Activated naive CD8-positive, alpha-beta T cell treated with anti-CD3 and anti-CD28 coated beads, Interleukin-2, amount 10 ng/mL, durations not matched to agents 7 days and 5 days (primary cell): ENCODE measurements at regions not wholly inside any gene's neighbourhood (a gene's known extent, or its start where the extent isn't known, plus 50 kb on each side); places are given as distances from the start of the nearest gene placed in this dataset.

Experiments
- ATAC-seq: fragments of 150-1000 bp; cut with Tn5 transposase; one replicate; pipeline ENCODE4 v1.10.0; 2021; ENCODE audit warnings: low read depth, moderate library complexity
- POLR2A ChIA-PET: fragments of 350-600 bp; sonication (Branson Sonifier 250); formaldehyde crosslinking; loops from one replicate; lab custom pipeline; 2021; ENCODE audit warnings: antibody characterized with exemption; lab: Charles Lee
- DNase-seq: peaks from one replicate; pipeline ENCODE4 v3.0.0; 2021
- H3K27ac Mint-ChIP-seq: one replicate; pipeline ENCODE4 v1.8.0; 2022; ENCODE audit warnings: mild to moderate bottlenecking, mixed read lengths
- H3K27me3 Mint-ChIP-seq: one replicate; pipeline ENCODE4 v1.8.0; 2022; ENCODE audit warnings: mild to moderate bottlenecking, moderate library complexity, mixed read lengths
- H3K36me3 Mint-ChIP-seq: one replicate; pipeline ENCODE4 v1.8.0; 2021; ENCODE audit warnings: mild to moderate bottlenecking, mixed read lengths
- H3K4me1 Mint-ChIP-seq: one replicate; pipeline ENCODE4 v1.8.0; 2021; ENCODE audit warnings: mixed read lengths
- H3K4me3 Mint-ChIP-seq: one replicate; pipeline ENCODE4 v1.8.0; 2022; ENCODE audit warnings: mild to moderate bottlenecking, moderate library complexity, mixed read lengths
- H3K9me3 Mint-ChIP-seq: one replicate; pipeline ENCODE4 v1.8.0; 2021; ENCODE audit warnings: mixed read lengths

DNA sequence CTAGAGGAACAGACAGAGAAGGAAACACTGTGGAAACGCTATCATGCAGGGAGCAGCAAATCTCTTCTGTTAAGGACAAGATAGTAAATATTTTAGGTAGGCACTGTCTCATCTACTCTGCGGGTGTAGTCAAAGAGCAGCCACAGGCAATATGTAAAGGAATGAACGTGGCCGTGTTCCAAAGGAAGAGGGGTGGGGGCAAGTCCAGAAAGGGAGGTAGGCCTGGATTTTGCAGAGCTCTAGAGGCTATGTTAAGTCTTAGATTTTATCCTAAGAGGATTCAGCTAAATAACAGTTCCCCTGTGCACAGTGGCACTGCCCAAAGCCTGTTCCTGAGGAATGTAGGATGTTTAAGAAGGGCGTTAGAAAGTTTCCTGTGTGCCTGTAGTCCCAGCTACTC, 161.6 kb downstream of the ACTL7B start:
- Mint-ChIP-seq H3K4me1 (no peaks in the 10 kb centered on the region), H3K36me3 (no peaks in the 10 kb centered on the region)

DNA sequence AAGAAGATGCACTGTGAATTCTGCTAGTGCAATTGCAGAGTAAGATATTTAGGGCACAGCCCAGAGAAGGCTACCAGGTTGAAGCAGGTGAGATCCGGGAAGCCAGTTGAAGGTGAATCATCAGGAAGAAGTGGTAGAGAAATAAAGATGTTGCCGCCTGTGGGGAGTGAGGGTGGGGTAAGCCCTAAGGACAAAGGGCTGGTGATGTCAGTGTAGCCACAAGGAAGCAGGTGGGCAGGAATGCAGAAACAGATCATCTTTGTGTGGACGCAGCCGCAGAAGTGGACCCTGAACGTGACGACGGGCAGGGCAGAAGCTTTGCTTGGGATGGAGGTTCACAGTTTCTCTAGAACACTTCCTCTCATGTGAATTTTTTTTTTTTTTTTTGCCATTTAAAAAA, 164.2 kb downstream of the ACTL7B start:
- Mint-ChIP-seq H3K27me3 (no peaks in the 10 kb centered on the region), H3K9me3 (peaks cover 13% of the 10 kb centered on the region), H3K4me3 (no peak overlapping the region), H3K27ac (no peak overlapping the region), H3K36me3 (no peaks in the 10 kb centered on the region), H3K4me1 (no peaks in the 10 kb centered on the region)
- POLR2A ChIA-PET: no interaction called here
- DNase-seq (no peak), ATAC-seq (no peak)

More for the DNA sequence above, 161.6 kb downstream of the ACTL7B start:
- Mint-ChIP-seq H3K9me3 (peaks cover 6% of the 10 kb centered on the region), H3K27me3 (no peaks in the 10 kb centered on the region), H3K4me3 (no peak overlapping the region), H3K27ac (no peak overlapping the region)
- POLR2A ChIA-PET: no interaction called here
- ATAC-seq (no peak), DNase-seq (no peak)

DNA sequence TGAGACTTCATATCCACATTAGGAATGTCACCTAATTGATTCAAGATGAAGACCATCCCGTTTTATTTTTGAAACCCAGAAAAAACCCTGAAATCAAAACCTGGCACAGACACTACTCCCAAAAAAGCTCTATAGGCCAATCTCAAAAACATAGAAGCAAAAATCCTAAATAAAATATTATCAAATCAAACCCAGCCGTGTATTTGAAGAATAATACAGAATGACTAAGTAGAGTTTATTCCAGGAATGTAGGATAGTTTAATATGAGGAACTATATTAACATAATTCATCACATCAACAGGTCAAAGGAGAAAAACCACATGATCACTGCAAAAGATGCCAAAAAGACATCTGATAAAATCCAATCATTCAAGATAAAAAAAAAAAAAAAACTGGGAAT, 167.1 kb downstream of the ACTL7B start:
- Mint-ChIP-seq H3K4me1 (no peaks in the 10 kb centered on the region), H3K27ac (no peak overlapping the region), H3K36me3 (no peaks in the 10 kb centered on the region), H3K4me3 (no peak overlapping the region), H3K9me3 (peaks cover 8% of the 10 kb centered on the region), H3K27me3 (no peaks in the 10 kb centered on the region)
- DNase-seq: no peak
- ATAC-seq: no peak
- POLR2A ChIA-PET: no interaction called here

DNA sequence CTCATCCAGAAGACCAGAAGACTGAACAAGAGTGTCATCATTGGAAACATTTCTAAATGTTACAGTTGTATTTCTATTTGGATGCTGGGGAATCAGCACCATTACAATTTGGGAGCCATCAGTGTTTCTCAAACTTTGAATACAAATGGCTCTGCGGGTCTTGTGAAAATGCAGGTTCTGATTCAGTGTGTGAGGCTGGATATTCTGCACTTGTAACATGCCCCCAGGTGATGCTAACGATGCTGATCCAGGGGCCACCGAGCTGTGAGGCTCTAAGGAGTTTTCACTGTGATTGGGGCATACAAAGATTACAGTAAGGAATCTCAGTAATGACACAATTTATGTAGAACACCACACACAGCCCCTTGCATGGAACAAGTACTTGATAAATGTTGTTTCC, 167.7 kb downstream of the ACTL7B start:
- H3K27ac Mint-ChIP-seq: no peak overlapping the region
- no peaks in the 10 kb centered on the region for H3K4me1 Mint-ChIP-seq
- H3K27me3 Mint-ChIP-seq: no peaks in the 10 kb centered on the region
- no peak for ATAC-seq
- POLR2A ChIA-PET: no interaction called here
- H3K36me3 Mint-ChIP-seq: no peaks in the 10 kb centered on the region
- peaks cover 8% of the 10 kb centered on the region for H3K9me3 Mint-ChIP-seq
- H3K4me3 Mint-ChIP-seq: no peak overlapping the region
- DNase-seq: no peak

DNA sequence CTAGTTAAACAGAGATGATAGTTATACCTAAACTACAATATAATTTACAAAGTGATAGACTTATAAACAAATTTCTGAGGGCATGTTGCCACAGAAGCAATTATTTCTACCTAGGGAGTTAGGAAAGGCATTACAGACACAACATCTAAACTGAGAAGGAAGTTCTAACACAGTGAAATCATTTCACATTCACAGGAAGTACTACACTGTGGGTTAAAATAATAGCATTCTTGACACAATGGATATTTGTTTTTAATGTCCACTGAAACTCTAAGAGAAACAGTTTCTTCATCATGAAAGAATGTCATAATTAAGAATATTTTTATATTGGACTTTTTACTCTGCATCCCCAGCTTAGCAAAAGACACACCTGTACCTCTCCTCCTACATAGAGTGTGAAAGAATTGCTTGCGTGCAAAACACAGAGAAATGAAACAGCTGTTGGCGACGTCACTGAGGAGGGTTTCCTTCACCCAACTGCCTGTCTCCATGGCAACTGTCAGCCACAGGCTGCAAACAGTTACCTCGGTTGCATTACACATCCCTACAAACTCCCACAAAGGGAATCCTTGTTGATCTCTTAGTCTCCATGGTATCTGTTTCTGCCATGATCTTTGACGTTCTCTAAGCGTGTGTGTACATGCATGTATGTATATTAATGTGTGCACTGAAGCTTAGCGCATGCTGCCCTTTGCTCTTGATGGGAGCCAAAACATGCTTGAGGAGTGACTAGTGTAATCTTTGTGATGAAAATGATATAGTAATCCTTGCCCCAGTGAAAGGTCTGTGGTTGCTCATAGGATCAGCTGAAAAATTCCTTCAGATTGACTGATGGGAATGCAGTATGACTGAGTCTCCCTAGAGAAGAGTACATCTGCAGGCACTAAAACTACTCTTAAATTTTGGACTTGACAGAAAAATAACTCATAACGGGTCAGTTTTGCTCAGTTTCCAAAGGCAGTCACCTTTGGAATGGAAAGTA, 168.5 kb downstream of the ACTL7B start:
- ATAC-seq (no peak), DNase-seq (no peak)
- Mint-ChIP-seq H3K27ac (no peak overlapping the region), H3K9me3 (peaks cover 8% of the 10 kb centered on the region), H3K4me3 (no peak overlapping the region), H3K27me3 (no peaks in the 10 kb centered on the region), H3K4me1 (no peaks in the 10 kb centered on the region), H3K36me3 (no peaks in the 10 kb centered on the region)
- POLR2A ChIA-PET: no interaction called here

DNA sequence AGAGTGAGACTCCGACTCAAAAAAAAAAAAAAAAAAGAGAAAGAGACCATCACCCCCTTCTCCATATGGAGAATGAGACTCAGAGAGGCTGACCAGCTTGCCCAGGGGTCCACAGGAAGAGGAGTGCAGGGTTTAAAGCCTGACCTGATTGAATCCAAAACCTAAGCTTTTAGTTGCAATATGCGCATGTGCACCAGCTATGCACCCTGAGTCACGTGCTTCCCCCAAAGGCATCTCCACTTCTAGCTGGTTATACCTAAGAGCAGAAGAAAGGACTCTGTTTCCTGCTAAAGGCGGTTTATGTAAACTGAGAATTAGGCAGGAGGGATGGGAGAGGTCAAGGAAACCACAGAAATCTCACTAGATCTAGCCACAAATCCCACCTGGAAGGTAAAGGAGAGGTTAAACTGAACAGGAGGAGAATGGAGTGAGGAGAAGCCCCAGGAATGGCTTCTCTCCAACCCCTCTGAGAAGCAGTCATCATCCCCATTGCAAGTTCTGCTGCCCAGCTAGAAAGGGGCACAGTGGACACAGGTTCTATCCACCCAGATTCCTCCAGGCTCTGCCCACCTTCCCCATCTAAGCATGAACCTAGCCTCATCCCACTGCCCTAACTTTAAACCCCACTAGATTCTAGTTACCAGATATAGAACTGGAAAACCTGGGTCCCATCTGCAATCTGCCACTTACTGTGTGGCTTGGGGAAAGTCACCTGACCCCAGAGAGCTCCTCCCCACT, 171.3 kb downstream of the ACTL7B start:
- POLR2A ChIA-PET: no interaction called here
- no peak for DNase-seq
- Mint-ChIP-seq H3K4me3 (no peak overlapping the region), H3K36me3 (no peaks in the 10 kb centered on the region), H3K4me1 (no peaks in the 10 kb centered on the region), H3K27ac (no peak overlapping the region), H3K9me3 (peaks cover 8% of the 10 kb centered on the region), H3K27me3 (no peaks in the 10 kb centered on the region)
- ATAC-seq: no peak

DNA sequence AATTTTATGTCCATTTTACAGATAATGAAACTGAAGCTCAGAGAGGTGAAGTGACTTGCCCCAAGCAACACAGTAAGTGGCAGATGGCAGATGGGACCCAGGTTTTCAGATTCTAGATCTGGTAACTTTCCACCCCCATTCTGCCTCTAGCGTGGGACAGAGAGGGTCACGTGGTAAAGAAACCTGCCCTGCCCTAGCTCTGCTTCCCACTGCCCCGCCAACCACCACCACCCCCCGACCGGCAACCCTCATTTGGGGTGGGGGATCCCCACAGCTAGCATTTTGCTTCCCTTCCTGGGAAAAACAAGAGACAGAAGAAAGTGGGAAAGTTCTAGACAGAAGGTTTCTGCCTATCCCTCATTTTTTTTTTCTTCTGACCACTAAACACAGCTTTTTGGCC, 172.5 kb downstream of the ACTL7B start:
- POLR2A ChIA-PET: no interaction called here
- Mint-ChIP-seq H3K4me3 (no peak overlapping the region), H3K36me3 (no peaks in the 10 kb centered on the region), H3K27me3 (no peaks in the 10 kb centered on the region), H3K27ac (no peak overlapping the region), H3K9me3 (peaks cover 11% of the 10 kb centered on the region), H3K4me1 (no peaks in the 10 kb centered on the region)
- no peak for ATAC-seq
- no peak for DNase-seq

DNA sequence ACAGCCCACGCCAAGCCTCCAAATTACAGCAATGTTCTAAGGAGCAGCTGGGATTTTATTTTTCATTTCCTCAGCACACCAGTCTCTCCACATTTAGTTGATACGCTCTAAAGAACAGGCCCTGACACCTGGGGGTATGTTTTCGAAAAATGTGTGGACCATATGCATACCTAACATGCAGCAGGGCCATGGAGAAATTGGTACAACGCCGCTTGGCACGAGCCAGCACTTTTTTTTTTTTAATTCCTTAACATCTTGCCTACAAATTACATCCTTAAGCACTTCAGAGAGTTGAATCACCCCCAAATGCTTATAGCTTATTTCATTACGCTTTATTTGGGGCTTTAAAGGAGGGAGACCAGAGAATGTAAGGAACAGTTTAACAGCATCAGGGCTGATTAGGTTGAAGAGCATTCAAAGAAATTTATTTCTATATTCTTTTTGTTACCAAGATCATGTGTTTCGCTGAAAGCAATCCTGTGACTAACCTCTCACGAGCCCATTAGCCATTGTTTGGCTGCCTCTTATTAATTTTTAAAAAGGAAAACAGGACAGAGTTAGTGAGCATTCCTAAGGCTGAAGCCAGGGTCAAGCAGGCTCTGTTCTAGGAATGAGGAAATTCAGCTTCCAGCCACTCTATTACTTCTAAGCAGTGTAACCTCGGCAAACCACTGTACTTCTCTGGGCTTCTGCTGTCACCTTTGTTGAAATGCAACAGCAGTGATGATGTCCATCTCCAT, 173.8 kb downstream of the ACTL7B start:
- Mint-ChIP-seq H3K4me1 (no peaks in the 10 kb centered on the region), H3K4me3 (no peak overlapping the region), H3K9me3 (peaks cover 5% of the 10 kb centered on the region), H3K27ac (no peak overlapping the region), H3K36me3 (no peaks in the 10 kb centered on the region), H3K27me3 (no peaks in the 10 kb centered on the region)
- no peak for DNase-seq
- POLR2A ChIA-PET: no interaction called here
- no peak for ATAC-seq

DNA sequence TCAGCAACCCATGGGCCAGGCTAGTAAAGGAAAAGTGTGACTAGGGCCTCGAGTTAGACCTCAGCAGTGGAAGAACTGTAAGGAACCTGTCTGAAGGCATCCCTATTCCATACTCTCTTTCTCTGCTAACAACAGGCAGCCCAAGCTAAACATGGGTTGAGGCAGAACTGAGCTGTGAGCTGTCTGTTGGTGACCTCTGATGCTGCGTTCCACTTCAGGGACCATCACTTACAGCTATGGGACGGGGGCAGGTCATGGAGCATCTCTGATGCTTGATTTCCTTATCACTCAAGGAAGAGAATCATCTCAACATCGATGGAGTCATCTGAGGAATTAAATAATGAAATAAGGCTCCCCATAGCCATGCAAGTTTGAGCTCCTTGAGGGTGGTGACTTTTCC, 174.8 kb downstream of the ACTL7B start:
- no peak for DNase-seq
- peaks cover 2% of the 10 kb centered on the region for H3K9me3 Mint-ChIP-seq
- H3K27ac Mint-ChIP-seq: no peak overlapping the region
- H3K36me3 Mint-ChIP-seq: no peaks in the 10 kb centered on the region
- H3K27me3 Mint-ChIP-seq: no peaks in the 10 kb centered on the region
- ATAC-seq: no peak
- H3K4me3 Mint-ChIP-seq: no peak overlapping the region
- POLR2A ChIA-PET: no interaction called here
- no peaks in the 10 kb centered on the region for H3K4me1 Mint-ChIP-seq

DNA sequence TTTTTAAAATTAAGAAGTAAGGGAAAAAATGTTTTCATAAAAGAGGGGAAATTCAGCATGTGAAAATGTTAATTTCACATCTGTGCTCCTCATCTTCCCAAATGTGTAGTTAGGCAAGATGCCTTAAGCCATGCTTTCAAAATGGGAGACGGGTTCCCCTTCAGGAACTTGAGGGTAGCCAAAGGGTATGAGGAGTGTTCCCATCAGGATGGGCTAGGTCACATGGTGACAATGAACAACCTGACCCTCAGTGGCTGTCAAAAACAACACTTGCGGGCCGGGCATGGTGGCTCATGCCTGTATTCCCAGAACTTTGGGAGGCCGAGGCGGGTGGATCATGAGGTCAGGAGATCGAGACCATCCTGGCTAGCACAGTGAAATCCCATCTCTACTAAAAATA, 178.0 kb downstream of the ACTL7B start:
- POLR2A ChIA-PET: no interaction called here
- H3K9me3 Mint-ChIP-seq: peaks cover 2% of the 10 kb centered on the region
- H3K36me3 Mint-ChIP-seq: no peaks in the 10 kb centered on the region

DNA sequence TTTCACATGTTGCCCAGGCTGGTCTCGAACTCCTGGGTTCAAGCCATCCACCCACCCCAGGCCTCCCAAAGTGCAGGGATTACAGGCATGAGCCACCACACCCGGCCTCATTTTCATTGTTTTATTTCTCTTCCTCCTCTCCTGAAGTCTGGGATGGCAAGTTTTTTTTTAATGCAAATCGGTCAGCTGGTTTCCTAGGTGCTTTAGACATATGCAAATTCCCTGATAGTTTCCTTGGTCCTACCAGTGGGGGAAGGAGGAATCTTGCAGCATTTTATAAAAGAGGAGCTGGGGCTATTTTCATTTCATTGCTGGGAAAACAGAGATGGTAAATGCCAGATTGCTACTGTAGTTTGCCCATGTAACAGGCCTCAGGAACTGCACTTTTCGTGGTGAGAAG, 179.4 kb downstream of the ACTL7B start:
- Mint-ChIP-seq H3K27me3 (no peaks in the 10 kb centered on the region), H3K27ac (no peak overlapping the region), H3K36me3 (no peaks in the 10 kb centered on the region), H3K4me3 (no peak overlapping the region), H3K9me3 (peaks cover 2% of the 10 kb centered on the region), H3K4me1 (no peaks in the 10 kb centered on the region)
- POLR2A ChIA-PET: no interaction called here
- DNase-seq (no peak), ATAC-seq (no peak)

More for the DNA sequence above, 178.0 kb downstream of the ACTL7B start:
- Mint-ChIP-seq H3K4me1 (no peaks in the 10 kb centered on the region), H3K27ac (no peak overlapping the region), H3K4me3 (no peak overlapping the region), H3K27me3 (no peaks in the 10 kb centered on the region)
- DNase-seq (no peak), ATAC-seq (no peak)

DNA sequence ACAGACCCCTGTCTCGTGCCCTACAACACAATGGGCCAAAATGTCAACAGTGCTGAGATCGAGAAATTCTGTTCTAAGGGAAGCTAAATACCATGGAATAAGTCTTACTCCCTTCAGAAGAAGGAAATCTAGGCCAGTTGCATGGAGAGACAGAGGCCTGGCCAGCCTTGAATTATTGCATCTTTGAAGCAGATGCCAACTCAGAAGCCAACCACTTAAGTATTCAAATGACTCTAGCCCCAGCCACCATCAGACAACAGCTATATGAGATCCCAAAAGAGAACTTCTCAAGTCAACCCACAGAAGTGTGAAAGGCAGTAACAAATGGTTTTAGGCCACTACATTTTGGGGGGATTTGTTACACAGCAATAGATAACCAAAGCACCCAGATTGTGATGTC, 180.1 kb downstream of the ACTL7B start:
- H3K9me3 Mint-ChIP-seq: peaks cover 2% of the 10 kb centered on the region
- H3K4me1 Mint-ChIP-seq: no peaks in the 10 kb centered on the region
- no peaks in the 10 kb centered on the region for H3K36me3 Mint-ChIP-seq
- POLR2A ChIA-PET: no interaction called here
- DNase-seq (no peak), ATAC-seq (no peak)
- H3K4me3 Mint-ChIP-seq: no peak overlapping the region
- H3K27me3 Mint-ChIP-seq: no peaks in the 10 kb centered on the region
- H3K27ac Mint-ChIP-seq: no peak overlapping the region

DNA sequence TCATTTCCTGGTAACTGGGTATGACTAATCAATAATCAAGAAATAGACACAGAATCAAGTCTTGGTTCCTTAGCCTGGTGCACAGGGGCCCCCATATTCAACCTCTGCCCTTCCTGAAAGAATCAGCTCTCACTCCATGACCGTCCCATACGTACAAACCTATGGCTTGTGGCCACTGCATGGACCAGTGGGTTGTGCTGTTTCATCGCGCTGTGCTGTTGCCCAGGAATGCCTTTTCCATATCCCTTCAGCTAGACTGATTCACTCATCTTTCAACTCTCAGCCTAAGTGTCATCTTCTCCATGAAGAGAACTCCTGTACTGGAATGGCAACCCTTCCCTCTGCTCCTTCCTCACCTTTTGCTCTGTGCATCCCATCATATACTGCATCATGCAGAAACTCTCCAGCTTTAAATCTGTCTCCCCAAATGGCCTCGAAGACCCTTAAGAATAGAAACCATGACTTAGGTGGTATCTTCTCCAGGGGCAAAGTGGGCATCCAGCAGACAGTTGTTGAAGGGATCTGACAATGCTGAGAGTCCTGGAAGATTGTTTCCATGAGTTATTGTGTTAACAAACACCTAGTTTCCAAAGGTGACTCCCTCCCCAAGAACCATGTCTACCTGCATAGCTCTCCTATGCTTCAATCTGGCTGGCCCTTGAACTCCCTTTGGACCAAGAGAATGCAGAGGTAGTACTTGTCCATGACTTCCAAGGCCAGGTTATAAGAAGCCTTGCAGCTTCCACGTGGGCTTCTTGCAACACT, 180.8 kb downstream of the ACTL7B start:
- Mint-ChIP-seq H3K4me1 (no peaks in the 10 kb centered on the region), H3K27ac (no peak overlapping the region), H3K9me3 (peaks cover 2% of the 10 kb centered on the region), H3K36me3 (no peaks in the 10 kb centered on the region), H3K4me3 (no peak overlapping the region), H3K27me3 (no peaks in the 10 kb centered on the region)
- ATAC-seq: no peak
- DNase-seq: no peak
- POLR2A ChIA-PET: no interaction called here
